Colonic mucosa (tissue), 4 donors: ENCODE measurements at regions not wholly inside any gene's neighbourhood (a gene's known extent, or its start where the extent isn't known, plus 50 kb on each side); places are given as distances from the start of the nearest gene placed in this dataset.

ENCODE experiments used
- DNase-seq: peaks from one replicate; pipeline ENCODE4 v3.0.0-alpha.2; 2020
- H3K27ac ChIP-seq: fragments of 200-600 bp; one replicate; pipeline ENCODE4 v1.8.0; 2021
- H3K27me3 ChIP-seq: fragments of 200-600 bp; one replicate; pipeline ENCODE4 v1.8.0; 2021
- H3K36me3 ChIP-seq: fragments of 200-600 bp; one replicate; pipeline ENCODE4 v1.8.0; 2021
- H3K4me1 ChIP-seq: fragments of 200-600 bp; one replicate; pipeline ENCODE4 v1.8.0; 2021; ENCODE audit warnings: mild to moderate bottlenecking
- H3K4me3 ChIP-seq: fragments of 200-600 bp; one replicate; pipeline ENCODE4 v1.8.0; 2021
- H3K9ac ChIP-seq, 2 donors: one replicate each; pipeline ENCODE4 v1.7.0; 2013; ENCODE audit warnings: control low read depth in 2 of 2, low read depth in 2 of 2, low read length in 2 of 2
- H3K9me3 ChIP-seq: fragments of 200-600 bp; one replicate; pipeline ENCODE4 v1.8.0; 2021
- CTCF ChIP-seq: fragments of 200-600 bp; IDR thresholded peaks from one replicate; pipeline ENCODE4 v1.8.0; 2022; ENCODE audit warnings: antibody characterized with exemption, mild to moderate bottlenecking
- intact Hi-C: fragments of 100-400 bp; cut with DNase I; formaldehyde crosslinking; loops from one replicate; pipeline ENCODE4 v1.14.1; 2022
- donor health status: healthy.
- donor health status: DM: no; HTN: no; CAD: no.
- donor health status: DM: no; HTN: no; CAD: no.

GRCh38 chr18:60962625-60963024 lies 370.6 kb upstream of the CDH20 start:
- DNase-seq, result no peak
- Histone ChIP-seq H3K27me3 (no peaks in the 10 kb centered on the region), H3K9me3 (no peaks in the 10 kb centered on the region), H3K4me1 (no peaks in the 10 kb centered on the region), H3K4me3 (no peak overlapping the region), H3K36me3 (no peaks in the 10 kb centered on the region), H3K9ac (no peak overlapping the region), H3K27ac (no peak overlapping the region)
- intact Hi-C loops, result no loop called here
- no peak for TF ChIP-seq CTCF

- TF ChIP-seq CTCF, result no peak
- Histone ChIP-seq H3K4me3 (no peak overlapping the region), H3K27me3 (no peaks in the 10 kb centered on the region), H3K9me3 (no peaks in the 10 kb centered on the region), H3K36me3 (no peaks in the 10 kb centered on the region), H3K9ac (no peak overlapping the region), H3K4me1 (no peaks in the 10 kb centered on the region), H3K27ac (no peak overlapping the region)
- intact Hi-C loops, result no loop called here
- DNase-seq, result no peak
These were observed 367.4 kb upstream of the CDH20 start for GRCh38 chr18:60965856-60966255.

GRCh38 chr18:60966876-60967275 lies 366.4 kb upstream of the CDH20 start:
- Histone ChIP-seq H3K27me3 (no peaks in the 10 kb centered on the region), H3K9me3 (no peaks in the 10 kb centered on the region), H3K27ac (no peak overlapping the region), H3K4me3 (no peak overlapping the region), H3K4me1 (no peaks in the 10 kb centered on the region), H3K36me3 (no peaks in the 10 kb centered on the region), H3K9ac (no peak overlapping the region)
- intact Hi-C loops, result no loop called here
- DNase-seq, result no peak
- no peak for TF ChIP-seq CTCF

GRCh38 chr18:60975420-60975819 lies 357.8 kb upstream of the CDH20 start:
- DNase-seq, result no peak
- intact Hi-C loops, result no loop called here
- Histone ChIP-seq H3K27me3 (no peaks in the 10 kb centered on the region), H3K4me1 (no peaks in the 10 kb centered on the region), H3K27ac (no peak overlapping the region), H3K4me3 (no peak overlapping the region), H3K9me3 (no peaks in the 10 kb centered on the region), H3K36me3 (no peaks in the 10 kb centered on the region), H3K9ac (no peak overlapping the region)
- no peak for TF ChIP-seq CTCF

GRCh38 chr18:60976976-60977375 lies 356.3 kb upstream of the CDH20 start:
- H3K4me1 ChIP-seq, result no peaks in the 10 kb centered on the region
- no peak for DNase-seq
- no peak overlapping the region for H3K4me3 ChIP-seq
- no peak overlapping the region for H3K27ac ChIP-seq
- no peaks in the 10 kb centered on the region for H3K9me3 ChIP-seq
- intact Hi-C loops, result no loop called here
- no peaks in the 10 kb centered on the region for H3K27me3 ChIP-seq
- H3K36me3 ChIP-seq, result no peaks in the 10 kb centered on the region
- H3K9ac ChIP-seq, result no peak overlapping the region
- no peak for TF ChIP-seq CTCF

GRCh38 chr18:60978338-60978737 lies 354.9 kb upstream of the CDH20 start:
- no peak for DNase-seq
- Histone ChIP-seq H3K36me3 (no peaks in the 10 kb centered on the region), H3K9me3 (no peaks in the 10 kb centered on the region), H3K27me3 (no peaks in the 10 kb centered on the region), H3K27ac (no peak overlapping the region), H3K4me1 (no peaks in the 10 kb centered on the region), H3K9ac (no peak overlapping the region), H3K4me3 (no peak overlapping the region)
- no peak for TF ChIP-seq CTCF
- intact Hi-C loops, result no loop called here
